GM21737 (cell line): ENCODE measurements at regions not wholly inside any gene's neighbourhood (a gene's known extent, or its start where the extent isn't known, plus 50 kb on each side); places are given as distances from the start of the nearest gene placed in this dataset.

Source experiments
- ATAC-seq: cut with Tn5 transposase; IDR thresholded peaks from one replicate; pipeline ENCODE4 v1.9.1; 2021; ENCODE audit warnings: mild to moderate bottlenecking, moderate library complexity; ENCODE audit not compliant: unreplicated experiment

- no peak for ATAC-seq
Measured at GRCh38 chr14:97283841-97284240, 486.7 kb downstream of the VRK1 start.

- no peak for ATAC-seq
Measured at GRCh38 chr14:97287956-97288355, 490.8 kb downstream of the VRK1 start.

- no peak for ATAC-seq
Measured at GRCh38 chr14:97290065-97290464, 492.9 kb downstream of the VRK1 start.

- ATAC-seq: no peak
Measured at GRCh38 chr14:97290977-97291376, 493.8 kb downstream of the VRK1 start.

GRCh38 chr14:97293659-97294058 is 496.5 kb downstream of the VRK1 start:
- no peak for ATAC-seq

- ATAC-seq: no peak
Measured at GRCh38 chr14:97295108-97295710, 498.0 kb downstream of the VRK1 start.

GRCh38 chr14:97296176-97296575 is 499.0 kb downstream of the VRK1 start:
- no peak for ATAC-seq

GRCh38 chr14:97297100-97297499 is 499.9 kb downstream of the VRK1 start:
- ATAC-seq: no peak

GRCh38 chr14:97298331-97298730 is 501.1 kb downstream of the VRK1 start:
- ATAC-seq: no peak

GRCh38 chr14:97298736-97299135 is 501.6 kb downstream of the VRK1 start:
- no peak for ATAC-seq

- ATAC-seq: no peak
Measured at GRCh38 chr14:97299661-97300060, 502.5 kb downstream of the VRK1 start.

GRCh38 chr14:97301931-97302559 is 504.9 kb downstream of the VRK1 start:
- no peak for ATAC-seq

- ATAC-seq: no peak
Measured at GRCh38 chr14:97306133-97306759, 509.1 kb downstream of the VRK1 start.

GRCh38 chr14:97306760-97307246 is 509.6 kb downstream of the VRK1 start:
- ATAC-seq: no peak

- no peak for ATAC-seq
Measured at GRCh38 chr14:97311411-97311810, 514.2 kb downstream of the VRK1 start.

- no peak for ATAC-seq
Measured at GRCh38 chr14:97312910-97313309, 515.7 kb downstream of the VRK1 start.

GRCh38 chr14:97315790-97316189 is 518.6 kb downstream of the VRK1 start:
- ATAC-seq: no peak

- no peak for ATAC-seq
Measured at GRCh38 chr14:97318380-97318779, 521.2 kb downstream of the VRK1 start.

GRCh38 chr14:97319691-97320090 is 522.5 kb downstream of the VRK1 start:
- ATAC-seq: no peak

GRCh38 chr14:97328743-97329142 is 531.6 kb downstream of the VRK1 start:
- ATAC-seq: no peak

GRCh38 chr14:97329701-97330100 is 532.5 kb downstream of the VRK1 start:
- no peak for ATAC-seq

GRCh38 chr14:97331058-97331457 is 533.9 kb downstream of the VRK1 start:
- ATAC-seq: no peak
